IMR-90 (cell line): ENCODE measurements at regions not wholly inside any gene's neighbourhood (a gene's known extent, or its start where the extent isn't known, plus 50 kb on each side); places are given as distances from the start of the nearest gene placed in this dataset.

Experiments
- ATAC-seq: fragments of 200-7000 bp; cut with Tn5 transposase; 2 replicates; pipeline ENCODE4 v1.9.1; 2020; ENCODE audit warnings: low read depth, mild to moderate bottlenecking, moderate library complexity
- BruUV-seq: library from RNA; stranded (reverse); fragments of 400-500 nt; replicated peaks from 2 replicates; lab custom pipeline; 2021; lab: Mats Ljungman, UMichigan
- CTCF ChIA-PET: fragments of 300-600 bp; formaldehyde crosslinking; extraction: SDS; loops from one replicate; lab custom pipeline; 2021; ENCODE audit warnings: antibody characterized with exemption; lab: Yijun Ruan, JAX
- POLR2A ChIA-PET: fragments of 300-600 bp; sonication (Branson Sonifier 250); formaldehyde crosslinking; loops from one replicate; lab custom pipeline; 2022; ENCODE audit warnings: antibody characterized with exemption; ENCODE audit not compliant: unreplicated experiment; lab: Charles Lee
- DNase-seq: peaks from one replicate; pipeline ENCODE4 v3.0.0; 2013
- H2AFZ ChIP-seq: replicated peaks from 2 replicates; pipeline ENCODE3; 2013; ENCODE audit warnings: low read length, mild to moderate bottlenecking; ENCODE audit not compliant: poor library complexity
- H2AK5ac ChIP-seq: 2 replicates; pipeline ENCODE4 v1.6.1; 2013; ENCODE audit warnings: low read depth, low read length, inconsistent platforms
- H2AK9ac ChIP-seq: replicated peaks from 2 replicates; pipeline ENCODE3; 2013; ENCODE audit warnings: mild to moderate bottlenecking, low read depth, low read length, moderate library complexity; ENCODE audit not compliant: poor library complexity
- H2BK120ac ChIP-seq: 2 replicates; pipeline ENCODE4 v1.6.1; 2013; ENCODE audit warnings: low read depth, low read length, inconsistent platforms
- H2BK15ac ChIP-seq: 3 replicates; pipeline ENCODE4 v1.6.1; 2013; ENCODE audit warnings: low read depth, low read length, inconsistent platforms
- H2BK20ac ChIP-seq: 2 replicates; pipeline ENCODE4 v1.6.1; 2013; ENCODE audit warnings: low read depth, mild to moderate bottlenecking, inconsistent platforms, low read length, moderate library complexity
- H2BK5ac ChIP-seq: 2 replicates; pipeline ENCODE4 v1.6.1; 2013; ENCODE audit warnings: mild to moderate bottlenecking, low read depth, low read length, inconsistent platforms; ENCODE audit not compliant: poor library complexity, severe bottlenecking
- H3K14ac ChIP-seq: replicated peaks from 2 replicates; pipeline ENCODE4 v1.6.1; 2013; ENCODE audit warnings: low read depth, low read length, inconsistent platforms
- H3K18ac ChIP-seq: 2 replicates; pipeline ENCODE4 v1.6.1; 2013; ENCODE audit warnings: low read depth, low read length, control low read depth
- H3K23ac ChIP-seq: 2 replicates; pipeline ENCODE4 v1.6.1; 2013; ENCODE audit warnings: low read depth, low read length, inconsistent platforms
- H3K27ac ChIP-seq: 2 replicates; pipeline ENCODE4 v1.5.1; 2013; ENCODE audit warnings: mild to moderate bottlenecking, control low read depth, low read length; ENCODE audit not compliant: insufficient read depth
- H3K27me3 ChIP-seq: 2 replicates; pipeline ENCODE4 v1.6.1; 2013; ENCODE audit warnings: low read length; ENCODE audit not compliant: control insufficient read depth, insufficient read depth
- H3K36me3 ChIP-seq: 2 replicates; pipeline ENCODE4 v1.6.1; 2013; ENCODE audit warnings: low read length, mixed read lengths; ENCODE audit not compliant: control insufficient read depth, insufficient read depth
- H3K4ac ChIP-seq: 2 replicates; pipeline ENCODE4 v1.6.1; 2013; ENCODE audit warnings: low read depth, low read length, inconsistent platforms
- H3K4me1 ChIP-seq: 2 replicates; pipeline ENCODE4 v1.6.1; 2013; ENCODE audit warnings: low read length, mixed read lengths; ENCODE audit not compliant: control insufficient read depth, insufficient read depth
- H3K4me2 ChIP-seq: 2 replicates; pipeline ENCODE4 v1.6.1; 2013; ENCODE audit warnings: low read depth, mild to moderate bottlenecking, control low read depth, low read length, moderate library complexity
- H3K4me3 ChIP-seq: 2 replicates; pipeline ENCODE4 v1.5.1; 2013; ENCODE audit warnings: low read depth, mild to moderate bottlenecking, control low read depth, low read length, moderate library complexity; ENCODE audit not compliant: insufficient read depth
- H3K56ac ChIP-seq: 2 replicates; pipeline ENCODE4 v1.6.1; 2013; ENCODE audit warnings: low read length, inconsistent platforms; ENCODE audit not compliant: insufficient read depth; ENCODE audit errors: extremely low read depth
- H3K79me1 ChIP-seq, 2 experiments: 2 replicates each; pipeline ENCODE4 v1.6.1; 2013; ENCODE audit warnings: low read length in 2 of 2, inconsistent platforms in 1 of 2, low read depth in 1 of 2
- H3K9ac ChIP-seq: 2 replicates; pipeline ENCODE4 v1.6.1; 2013; ENCODE audit warnings: low read depth, low read length, control low read depth
- H3K9me1 ChIP-seq: 2 replicates; pipeline ENCODE4 v1.6.1; 2013; ENCODE audit warnings: low read length, inconsistent platforms; ENCODE audit not compliant: insufficient read depth
- H3K9me3 ChIP-seq: 2 replicates; pipeline ENCODE4 v1.6.1; 2013; ENCODE audit warnings: low read length; ENCODE audit not compliant: control insufficient read depth, insufficient read depth
- H4K20me1 ChIP-seq: 2 replicates; pipeline ENCODE4 v1.6.1; 2013; ENCODE audit warnings: low read length, inconsistent platforms; ENCODE audit not compliant: insufficient read depth
- H4K5ac ChIP-seq: 2 replicates; pipeline ENCODE4 v1.6.1; 2013; ENCODE audit warnings: mild to moderate bottlenecking, low read depth, low read length, control low read depth
- H4K8ac ChIP-seq, 2 experiments: 2 replicates each; pipeline ENCODE4 v1.6.1; 2013; ENCODE audit warnings: low read depth in 2 of 2, low read length in 2 of 2, control low read depth in 1 of 2, inconsistent platforms in 1 of 2
- H4K91ac ChIP-seq: 2 replicates; pipeline ENCODE4 v1.6.1; 2013; ENCODE audit warnings: low read depth, low read length, inconsistent platforms; ENCODE audit not compliant: insufficient read depth
- CEBPB ChIP-seq: IDR thresholded peaks from 2 replicates; pipeline ENCODE4 v1.6.1; 2012; ENCODE audit warnings: low read depth, low read length, improper control_type of control experiment
- CHD1 ChIP-seq: IDR thresholded peaks from 2 replicates; pipeline ENCODE4 v1.6.1; 2012; ENCODE audit warnings: low read depth, low read length, improper control_type of control experiment
- ELK1 ChIP-seq: fragments of 150-350 bp; IDR thresholded peaks from 2 replicates; pipeline ENCODE4 v1.6.1; 2016; ENCODE audit warnings: low read depth, mild to moderate bottlenecking, low read length, moderate library complexity, borderline replicate concordance
- FOS ChIP-seq: fragments of 150-350 bp; IDR thresholded peaks from 2 replicates; pipeline ENCODE4 v1.6.1; 2016; ENCODE audit warnings: low read depth, low read length
- MAFK ChIP-seq: IDR thresholded peaks from 2 replicates; pipeline ENCODE4 v1.6.1; 2012; ENCODE audit warnings: low read depth, low read length, improper control_type of control experiment
- MXI1 ChIP-seq: IDR thresholded peaks from 2 replicates; pipeline ENCODE4 v1.6.1; 2012; ENCODE audit warnings: low read depth, mild to moderate bottlenecking, low read length, moderate library complexity, borderline replicate concordance
- NFE2L2 ChIP-seq: fragments of 150-350 bp; IDR thresholded peaks from 2 replicates; pipeline ENCODE4 v1.6.1; 2016; ENCODE audit warnings: low read depth, mild to moderate bottlenecking, low read length
- POLR2A ChIP-seq: IDR thresholded peaks from 2 replicates; pipeline ENCODE4 v1.6.1; 2012; ENCODE audit warnings: mild to moderate bottlenecking, low read depth, low read length
- RAD21 ChIP-seq: IDR thresholded peaks from 2 replicates; pipeline ENCODE4 v1.6.1; 2012; ENCODE audit warnings: low read length, improper control_type of control experiment
- RCOR1 ChIP-seq: IDR thresholded peaks from 2 replicates; pipeline ENCODE4 v1.6.1; 2012; ENCODE audit warnings: mild to moderate bottlenecking, low read length, improper control_type of control experiment; ENCODE audit not compliant: insufficient replicate concordance
- SMC3 ChIP-seq: fragments of 150-350 bp; IDR thresholded peaks from 2 replicates; pipeline ENCODE4 v1.6.1; 2016; ENCODE audit warnings: low read depth, mild to moderate bottlenecking, antibody characterized with exemption, low read length, moderate library complexity
- USF2 ChIP-seq: fragments of 150-350 bp; IDR thresholded peaks from 2 replicates; pipeline ENCODE4 v1.6.1; 2017; ENCODE audit warnings: mild to moderate bottlenecking, antibody characterized with exemption, low read length, low read depth
- WGBS, 2 experiments: methylation state at CpG; one replicate each; pipeline versions ENCODE4 v1.1.5 to v1.1.7; 2013; ENCODE audit warnings: missing lambda C conversion rate in 2 of 2; ENCODE audit not compliant: insufficient read length in 1 of 2; ENCODE audit errors: extremely low coverage in 2 of 2; 5-methylcytosine and 5-hydroxymethylcytosine counted together
- dilution Hi-C: fragments of 300-500 bp; cut with HindIII; formaldehyde crosslinking; loops from one replicate; pipeline ENCODE4 v1.14.3; 2018; ENCODE audit warnings: low sequenced_read_pairs; ENCODE audit not compliant: unreplicated experiment
- in situ Hi-C: fragments of 300-500 bp; cut with MboI; formaldehyde crosslinking; loops from 3 replicates; pipeline ENCODE4 v1.14.3; 2019; ENCODE audit warnings: low sequenced_read_pairs, inconsistent platforms, mixed read lengths
- intact Hi-C: fragments of 100-400 bp; cut with micrococcal nuclease; formaldehyde crosslinking; loops from 2 replicates; pipeline ENCODE4 v1.10.0; 2022

- POLR2A ChIA-PET: no interaction called here
- Histone ChIP-seq H3K4me2 (no peak overlapping the region), H3K18ac (no peak overlapping the region), H2AFZ (no peak overlapping the region), H3K9me1 (no peaks in the 10 kb centered on the region), H3K56ac (no peak overlapping the region), H2BK120ac (no peak overlapping the region), H3K79me1 (no peaks in the 10 kb centered on the region), H3K23ac (no peak overlapping the region), H3K27ac (no peak overlapping the region), H4K8ac (no peak overlapping the region), H3K4me1 (no peaks in the 10 kb centered on the region), H4K20me1 (no peaks in the 10 kb centered on the region), H3K4me3 (no peak overlapping the region), H3K9ac (no peak overlapping the region), H2AK5ac (no peak overlapping the region), H2BK20ac (no peak overlapping the region), H4K91ac (no peak overlapping the region), H3K27me3 (no peaks in the 10 kb centered on the region), H2AK9ac (no peak overlapping the region), H4K5ac (no peak overlapping the region), H2BK15ac (no peak overlapping the region), H3K4ac (no peak overlapping the region), H3K14ac (no peak overlapping the region), H3K36me3 (no peaks in the 10 kb centered on the region), H3K9me3 (no peaks in the 10 kb centered on the region), H2BK5ac (no peak overlapping the region)
- DNase-seq (no peak), ATAC-seq (no peak)
- WGBS, 2 experiments: no CpG with 5 or more reads among the region's 4 CpGs
- no TSS peak for BruUV-seq
- dilution Hi-C loops: no loop called here
- TF ChIP-seq POLR2A (no peak), CHD1 (no peak), SMC3 (no peak), MXI1 (no peak), FOS (no peak), ELK1 (no peak), USF2 (no peak), RAD21 (no peak), CEBPB (no peak), MAFK (no peak), NFE2L2 (no peak), RCOR1 (no peak)
- CTCF ChIA-PET: interaction anchor here (0.6 kb wide), 1 partner anchor 727 kb away, joined by 3 read pairs; no protein-coding TSS in a partner anchor
- intact Hi-C loops: no loop called here
- in situ Hi-C loops: no loop called here
Measured at GRCh38 chr5:165015547-165015946, 1510.1 kb downstream of the MAT2B start.
